H1 (cell line): ENCODE measurements at regions not wholly inside any gene's neighbourhood (a gene's known extent, or its start where the extent isn't known, plus 50 kb on each side); places are given as distances from the start of the nearest gene placed in this dataset.
"Not testable (repeated sequence)": the region's sequence is repeated elsewhere in the genome, so short reads cannot be mapped to it uniquely, and the experiment has no call there.

Experiments used
- CTCF ChIA-PET: fragments of 300-600 bp; sonication (Branson Sonifier 250); formaldehyde crosslinking; loops from one replicate; lab custom pipeline; 2021; ENCODE audit not compliant: partially characterized antibody; lab: Charles Lee
- POLR2A ChIA-PET: fragments of 300-600 bp; sonication (Branson Sonifier 250); formaldehyde crosslinking; loops from one replicate; lab custom pipeline; 2021; ENCODE audit warnings: inconsistent platforms; ENCODE audit not compliant: partially characterized antibody; lab: Charles Lee
- DNase-seq, 2 experiments: peaks; one replicate each; pipeline versions ENCODE4 v3.0.0 to v3.0.0-alpha.2; 2010 to 2022; ENCODE audit warnings: low spot score in 2 of 2, low read depth in 1 of 2, mixed read lengths in 1 of 2
- FAIRE-seq: peaks from 2 replicates; lab custom pipeline; 2011; peaks lifted over from hg19 to GRCh38; lab: Jason Lieb, UNC
- H2AFZ ChIP-seq: 2 replicates; pipeline ENCODE4 v1.8.1; 2012; ENCODE audit warnings: low read length, inconsistent platforms
- H2AK5ac ChIP-seq: 2 replicates; pipeline ENCODE4 v1.6.1; 2013; ENCODE audit warnings: low read depth, low read length
- H2BK120ac ChIP-seq: replicated peaks from 2 replicates; pipeline ENCODE3; 2013; ENCODE audit warnings: low read depth, low read length, inconsistent platforms
- H2BK12ac ChIP-seq: 2 replicates; pipeline ENCODE4 v1.6.1; 2013; ENCODE audit warnings: low read depth, low read length
- H2BK15ac ChIP-seq: 2 replicates; pipeline ENCODE4 v1.6.1; 2013; ENCODE audit warnings: low read length
- H2BK20ac ChIP-seq: 2 replicates; pipeline ENCODE4 v1.6.1; 2013; ENCODE audit warnings: low read length
- H2BK5ac ChIP-seq: 2 replicates; pipeline ENCODE4 v1.6.1; 2013; ENCODE audit warnings: low read depth, low read length
- H3K14ac ChIP-seq: 2 replicates; pipeline ENCODE4 v1.6.1; 2013; ENCODE audit warnings: inconsistent platforms; ENCODE audit not compliant: insufficient read length
- H3K18ac ChIP-seq: 2 replicates; pipeline ENCODE4 v1.6.1; 2013; ENCODE audit warnings: low read length; ENCODE audit errors: extremely low read depth
- H3K23ac ChIP-seq: 2 replicates; pipeline ENCODE4 v1.6.1; 2013; ENCODE audit warnings: inconsistent platforms; ENCODE audit not compliant: insufficient read length
- H3K23me2 ChIP-seq: 2 replicates; pipeline ENCODE4 v1.6.1; 2013; ENCODE audit warnings: low read depth, low read length
- H3K27ac ChIP-seq: 2 replicates; pipeline ENCODE4 v1.6.1; 2011; ENCODE audit warnings: low read depth, low read length, inconsistent platforms
- H3K27me3 ChIP-seq, 4 experiments: replicated peaks in 1 of 4; 1 replicate in 1 of 4; 2 replicates in 3 of 4; pipeline versions ENCODE4 v1.6.1 to v1.8.1; 2011 to 2013; ENCODE audit warnings: low read length in 3 of 4, mild to moderate bottlenecking in 3 of 4, inconsistent platforms in 2 of 4, mixed read lengths in 2 of 4, moderate library complexity in 1 of 4; ENCODE audit not compliant: control insufficient read depth in 3 of 4, insufficient read depth in 3 of 4; ENCODE audit errors: extremely low read depth in 1 of 4
- H3K36me3 ChIP-seq, 4 experiments: 2 replicates each; pipeline versions ENCODE4 v1.6.1 to v1.8.1; 2011 to 2013; ENCODE audit warnings: mild to moderate bottlenecking in 4 of 4, low read length in 3 of 4, moderate library complexity in 2 of 4, control low read depth in 1 of 4, inconsistent platforms in 1 of 4; ENCODE audit not compliant: insufficient read depth in 4 of 4, control insufficient read depth in 2 of 4
- H3K4ac ChIP-seq: replicated peaks from 2 replicates; pipeline ENCODE3; 2013; ENCODE audit warnings: low read length, low read depth, mixed read lengths, inconsistent platforms; ENCODE audit not compliant: insufficient read length
- H3K4me1 ChIP-seq, 4 experiments: replicated peaks in 1 of 4; 1 replicate in 1 of 4; 2 replicates in 3 of 4; pipeline versions ENCODE4 v1.6.1 to v1.8.1; 2011 to 2013; ENCODE audit warnings: low read length in 3 of 4, inconsistent platforms in 2 of 4, mixed read lengths in 1 of 4; ENCODE audit not compliant: insufficient read depth in 4 of 4, control insufficient read depth in 3 of 4
- H3K4me2 ChIP-seq, 2 experiments: 2 replicates each; pipeline versions ENCODE4 v1.6.1 to v1.8.1; 2011 to 2013; ENCODE audit warnings: low read depth in 2 of 2, low read length in 2 of 2, control low read depth in 1 of 2, inconsistent platforms in 1 of 2, mild to moderate bottlenecking in 1 of 2; ENCODE audit not compliant: insufficient read depth in 1 of 2
- H3K4me3 ChIP-seq, 4 experiments: fragments of 200-600, 300-600 bp in 1 of 4; sonication (generic), shearing (Covaris generic), sonication (Bioruptor Twin) in 1 of 4; 2 replicates each; pipeline versions ENCODE4 v1.5.1 to v1.8.1; 2011 to 2016; ENCODE audit warnings: low read length in 4 of 4, low read depth in 3 of 4, control low read depth in 2 of 4, inconsistent platforms in 2 of 4, mild to moderate bottlenecking in 2 of 4, mixed read lengths in 1 of 4, moderate library complexity in 1 of 4; ENCODE audit not compliant: insufficient read depth in 2 of 4; ENCODE audit errors: extremely low read depth in 1 of 4
- H3K56ac ChIP-seq: replicated peaks from 2 replicates; pipeline ENCODE3; 2013; ENCODE audit warnings: low read depth, mild to moderate bottlenecking, mixed read lengths, low read length, inconsistent platforms; ENCODE audit not compliant: insufficient read length
- H3K79me1 ChIP-seq: 2 replicates; pipeline ENCODE4 v1.6.1; 2013; ENCODE audit warnings: low read depth, low read length, control low read depth
- H3K79me2 ChIP-seq, 2 experiments: 2 replicates each; pipeline versions ENCODE4 v1.6.1 to v1.8.1; 2012 to 2013; ENCODE audit warnings: low read length in 2 of 2, mild to moderate bottlenecking in 2 of 2, inconsistent platforms in 1 of 2; ENCODE audit not compliant: insufficient read depth in 2 of 2, control insufficient read depth in 1 of 2
- H3K9ac ChIP-seq, 4 experiments: replicated peaks in 1 of 4; 1 replicate in 1 of 4; 2 replicates in 3 of 4; pipeline versions ENCODE4 v1.6.1 to v1.8.1; 2011 to 2013; ENCODE audit warnings: low read depth in 3 of 4, low read length in 3 of 4, control low read depth in 2 of 4, mild to moderate bottlenecking in 2 of 4, moderate library complexity in 2 of 4, inconsistent platforms in 1 of 4; ENCODE audit errors: extremely low read depth in 1 of 4
- H3K9me3 ChIP-seq, 2 experiments: 2 replicates each; pipeline versions ENCODE4 v1.6.1 to v1.8.1; 2012 to 2013; ENCODE audit warnings: mild to moderate bottlenecking in 2 of 2, moderate library complexity in 2 of 2, control low read depth in 1 of 2, inconsistent platforms in 1 of 2, low read depth in 1 of 2, low read length in 1 of 2, mixed read lengths in 1 of 2; ENCODE audit not compliant: insufficient read depth in 2 of 2
- H4K20me1 ChIP-seq, 2 experiments: replicated peaks in 1 of 2; 2 replicates each; pipeline versions ENCODE3 to v1.8.1; 2011 to 2013; ENCODE audit warnings: inconsistent platforms in 2 of 2, low read length in 2 of 2, mild to moderate bottlenecking in 1 of 2; ENCODE audit not compliant: insufficient read depth in 2 of 2, control insufficient read depth in 1 of 2
- H4K5ac ChIP-seq: 2 replicates; pipeline ENCODE4 v1.6.1; 2013; ENCODE audit warnings: low read length, low read depth, mixed read lengths, inconsistent platforms; ENCODE audit not compliant: insufficient read length
- H4K8ac ChIP-seq: 2 replicates; pipeline ENCODE4 v1.8.0; 2013; ENCODE audit warnings: mild to moderate bottlenecking, moderate library complexity, low read length, inconsistent platforms; ENCODE audit not compliant: insufficient read depth; ENCODE audit errors: extremely low read depth
- H4K91ac ChIP-seq: replicated peaks from 2 replicates; pipeline ENCODE3; 2013; ENCODE audit warnings: low read length, mixed read lengths, inconsistent platforms; ENCODE audit not compliant: insufficient read length
- EP300 ChIP-seq, 2 experiments: IDR thresholded peaks; 1 replicate in 1 of 2; 2 replicates in 1 of 2; pipeline ENCODE4 v1.6.1; 2011 to 2012; ENCODE audit warnings: low read depth in 2 of 2, low read length in 2 of 2, mild to moderate bottlenecking in 2 of 2, borderline replicate concordance in 1 of 2, inconsistent platforms in 1 of 2, moderate library complexity in 1 of 2
- SP1 ChIP-seq: IDR thresholded peaks from 2 replicates; pipeline ENCODE4 v1.6.1; 2011; ENCODE audit warnings: low read depth, low read length
- TAF7 ChIP-seq: optimal IDR thresholded peaks from 2 replicates; pipeline ENCODE3; 2011; ENCODE audit warnings: low read depth, mild to moderate bottlenecking, inconsistent platforms, low read length, moderate library complexity, borderline replicate concordance
- WGBS, 2 experiments: shearing (Covaris generic) in 1 of 2; methylation state at CpG; one replicate each; pipeline versions ENCODE4 v1.1.6 to v1.1.7; 2013 to 2015; ENCODE audit warnings: low lambda C conversion rate in 2 of 2, mixed read lengths in 2 of 2, inconsistent platforms in 1 of 2, low coverage in 1 of 2, missing lambda C conversion rate in 1 of 2; ENCODE audit not compliant: insufficient replicate concordance in 2 of 2, insufficient coverage in 1 of 2, insufficient read length in 1 of 2; ENCODE audit errors: extremely low coverage in 1 of 2, missing lambda C conversion rate in 1 of 2; 5-methylcytosine and 5-hydroxymethylcytosine counted together

DNA sequence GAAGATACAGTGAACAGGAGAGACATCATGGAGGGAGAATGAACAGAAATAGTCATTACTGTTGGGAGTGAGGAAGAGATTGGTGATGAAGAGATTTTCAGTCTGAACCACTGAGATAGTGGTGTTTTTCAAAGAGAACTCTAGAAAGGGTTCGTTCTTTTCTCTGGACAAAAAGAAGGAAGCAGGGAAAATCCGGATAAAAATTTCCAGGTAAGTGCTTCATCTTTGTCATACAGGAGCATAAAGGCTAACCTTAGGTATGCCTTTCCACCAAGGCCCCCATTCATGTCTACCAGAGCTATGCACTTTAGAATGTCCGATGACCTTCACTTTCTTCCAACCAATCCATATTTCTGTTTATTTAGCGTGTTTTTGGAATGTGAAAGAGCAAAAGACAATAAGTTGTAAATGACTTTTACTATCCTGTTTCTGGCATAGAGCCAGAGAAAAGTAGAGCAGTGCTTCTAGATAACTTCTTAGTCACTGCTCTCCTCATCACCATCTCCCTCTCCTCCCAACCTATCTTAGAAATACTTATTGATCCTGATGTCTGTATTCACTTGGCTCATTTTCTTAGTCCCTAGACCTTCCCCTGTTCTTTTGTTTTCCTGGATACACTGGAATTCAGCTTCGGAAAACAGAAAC lies 116.5 kb downstream of the TTC6 start (continued):
- TF ChIP-seq TAF7 = no peak
- no peak for TF ChIP-seq EP300 (IDR thresholded peaks at IDR 0.05; ENCODE audit: borderline replicate concordance in 1 of 2, low read depth in 2 of 2, low read length in 2 of 2)
- no peak for TF ChIP-seq SP1

DNA sequence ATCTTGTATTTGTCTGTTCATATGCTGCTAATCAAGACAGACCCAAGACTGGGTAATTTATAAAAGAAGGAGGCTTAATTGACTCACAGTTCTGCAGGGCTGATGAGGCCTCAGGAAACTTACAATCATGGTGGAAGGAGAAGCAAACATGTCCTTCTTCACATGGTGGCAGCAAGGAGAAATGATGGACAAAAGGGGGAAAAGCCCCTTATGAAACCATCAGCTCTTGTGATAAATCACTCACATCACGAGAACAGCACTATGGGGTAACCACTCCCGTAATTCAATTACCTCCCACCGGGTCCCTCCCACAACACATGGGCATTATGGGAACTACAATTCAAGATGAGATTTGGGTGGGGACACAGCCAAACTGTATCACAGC lies 117.0 kb downstream of the TTC6 start:
- not testable (repeated sequence) for H4K8ac ChIP-seq
- CTCF ChIA-PET = interaction anchor here (1.1 to 2.7 kb wide), 4 partner anchors 14 to 162 kb away, joined by 3 to 15 read pairs (median 4); no protein-coding TSS in a partner anchor

More for the DNA sequence above, 117.0 kb downstream of the TTC6 start:
- H3K23ac ChIP-seq, H4K20me1 ChIP-seq, H3K27ac ChIP-seq, H3K4me2 ChIP-seq, H4K5ac ChIP-seq, POLR2A ChIA-PET, H3K79me1 ChIP-seq, H2BK120ac ChIP-seq, H2AK5ac ChIP-seq, H2AFZ ChIP-seq, H2BK5ac ChIP-seq, DNase-seq, H3K4me3 ChIP-seq, H3K9ac ChIP-seq, H2BK12ac ChIP-seq, H3K4ac ChIP-seq, H2BK20ac ChIP-seq, H3K23me2 ChIP-seq, H3K27me3 ChIP-seq, H3K4me1 ChIP-seq, H3K18ac ChIP-seq, FAIRE-seq, H2BK15ac ChIP-seq, H3K9me3 ChIP-seq, H3K14ac ChIP-seq, H4K91ac ChIP-seq, H3K36me3 ChIP-seq, H3K56ac ChIP-seq, H3K79me2 ChIP-seq: not testable (repeated sequence)
- WGBS, 2 experiments = 80% methylated on average over 3 of the region's 3 CpGs; no CpG with 5 or more reads in 1 of the 2 experiments
